Fibroblast of skin of right biceps (primary cell): ENCODE measurements at regions not wholly inside any gene's neighbourhood (a gene's known extent, or its start where the extent isn't known, plus 50 kb on each side); places are given as distances from the start of the nearest gene placed in this dataset.
A peak's percentile ranks its signal among the peaks of the same experiment; 100 is the strongest.

Source experiments
- DNase-seq: peaks from one replicate; pipeline ENCODE4 v3.0.0-alpha.2; 2013

DNA sequence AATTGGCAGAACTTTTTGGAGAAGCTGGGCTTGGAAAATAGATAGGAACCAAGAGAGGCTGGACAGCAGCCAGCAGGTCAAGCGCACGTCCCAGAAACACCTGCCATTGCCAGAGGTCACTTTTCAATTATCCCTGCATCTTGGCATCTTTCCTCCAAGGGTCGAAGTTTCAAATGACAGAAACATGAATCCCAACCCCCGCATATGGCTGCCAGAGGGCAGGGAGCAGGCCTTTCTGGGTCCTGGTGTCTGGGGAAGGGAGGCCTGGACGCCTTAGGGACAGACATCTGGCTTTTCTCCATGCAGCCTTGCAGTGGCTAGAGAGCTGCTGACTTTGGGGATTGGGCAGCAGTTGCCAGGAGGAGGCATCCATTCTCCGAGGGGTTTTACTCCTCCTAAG, 164.5 kb upstream of the TPM1 start:
- no peak for DNase-seq

DNA sequence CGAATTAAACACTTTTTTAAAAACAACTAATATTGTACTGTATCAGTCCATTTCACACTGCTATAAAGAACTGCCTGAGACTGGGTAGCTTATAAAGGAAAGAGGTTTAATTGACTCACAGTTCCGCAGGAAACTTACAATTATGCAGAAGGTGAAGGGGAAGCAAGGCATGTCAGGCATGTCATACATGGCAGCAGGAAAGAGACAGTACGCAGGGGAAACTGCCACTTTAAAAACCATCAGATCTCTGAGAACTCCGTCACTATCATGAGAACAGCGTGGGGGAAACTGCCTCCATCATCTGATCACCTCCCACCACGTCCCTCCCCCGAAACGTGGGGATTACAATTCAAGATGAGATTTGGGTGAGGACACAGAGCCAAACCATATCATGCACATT, 162.8 kb upstream of the TPM1 start:
- DNase-seq: no peak

DNA sequence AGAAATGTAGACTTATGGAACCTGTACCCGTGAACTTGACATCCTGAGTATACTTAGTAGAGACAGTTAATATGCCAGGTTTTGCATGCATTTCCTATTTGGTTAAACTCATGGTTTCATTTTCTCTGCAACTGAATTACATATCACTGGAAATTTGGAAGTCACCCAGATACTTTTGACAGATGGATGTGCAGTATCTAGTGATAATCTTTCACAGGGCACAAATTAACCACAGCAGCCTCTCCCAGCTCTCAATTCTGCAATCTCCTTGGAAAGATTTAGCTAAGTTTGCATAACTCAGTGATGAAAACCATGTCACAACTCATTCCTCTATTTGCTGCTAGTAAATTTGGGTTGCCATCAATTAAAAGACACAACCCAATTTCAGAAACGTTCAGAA, 162.3 kb upstream of the TPM1 start:
- peak; percentile 84 for DNase-seq

DNA sequence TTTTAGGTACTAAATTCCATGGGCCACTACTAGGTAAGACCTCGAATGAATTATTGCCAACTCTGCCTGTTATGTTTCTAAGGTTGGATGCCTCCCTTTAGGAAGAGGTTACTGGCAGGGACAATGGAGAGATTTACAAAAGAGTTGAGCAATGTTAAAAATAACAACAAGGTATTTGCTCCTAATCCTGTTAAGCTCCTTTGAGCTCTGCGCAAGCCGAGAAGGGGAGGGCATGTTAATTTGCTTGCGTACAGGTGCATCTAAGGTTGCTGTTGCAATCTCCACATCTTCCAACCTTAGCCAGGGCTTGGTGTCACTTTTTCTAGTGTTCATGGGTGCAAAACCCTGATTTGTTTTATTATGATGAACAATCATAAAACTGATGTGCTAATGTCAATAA, 161.5 kb upstream of the TPM1 start:
- no peak for DNase-seq

DNA sequence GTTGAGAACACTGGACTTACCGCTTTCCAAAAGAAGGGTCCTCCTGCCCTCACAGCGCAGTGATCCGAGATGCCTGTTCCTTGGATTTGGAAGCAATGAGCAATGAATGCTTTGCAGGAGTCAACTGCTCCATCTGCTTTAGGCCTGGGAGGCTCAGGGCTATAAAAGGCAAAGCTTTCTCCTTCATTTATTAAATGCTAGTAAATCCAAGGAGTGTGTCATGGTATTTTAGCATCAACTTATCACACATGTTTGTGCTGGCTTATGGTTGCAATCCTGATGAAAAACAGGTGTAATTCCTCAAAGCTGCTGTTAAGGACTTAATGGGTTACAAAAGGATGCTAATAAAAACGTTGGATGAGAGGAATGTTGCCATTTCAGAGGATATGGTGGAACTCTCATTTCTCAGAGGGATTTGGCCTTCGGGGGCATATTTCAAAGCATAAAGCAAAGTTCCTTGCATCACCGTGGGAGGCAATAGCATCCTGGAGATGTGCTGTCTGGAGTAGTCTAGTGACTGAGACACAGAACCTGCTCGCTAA, 158.5 kb upstream of the TPM1 start:
- DNase-seq: peak; percentile 90

DNA sequence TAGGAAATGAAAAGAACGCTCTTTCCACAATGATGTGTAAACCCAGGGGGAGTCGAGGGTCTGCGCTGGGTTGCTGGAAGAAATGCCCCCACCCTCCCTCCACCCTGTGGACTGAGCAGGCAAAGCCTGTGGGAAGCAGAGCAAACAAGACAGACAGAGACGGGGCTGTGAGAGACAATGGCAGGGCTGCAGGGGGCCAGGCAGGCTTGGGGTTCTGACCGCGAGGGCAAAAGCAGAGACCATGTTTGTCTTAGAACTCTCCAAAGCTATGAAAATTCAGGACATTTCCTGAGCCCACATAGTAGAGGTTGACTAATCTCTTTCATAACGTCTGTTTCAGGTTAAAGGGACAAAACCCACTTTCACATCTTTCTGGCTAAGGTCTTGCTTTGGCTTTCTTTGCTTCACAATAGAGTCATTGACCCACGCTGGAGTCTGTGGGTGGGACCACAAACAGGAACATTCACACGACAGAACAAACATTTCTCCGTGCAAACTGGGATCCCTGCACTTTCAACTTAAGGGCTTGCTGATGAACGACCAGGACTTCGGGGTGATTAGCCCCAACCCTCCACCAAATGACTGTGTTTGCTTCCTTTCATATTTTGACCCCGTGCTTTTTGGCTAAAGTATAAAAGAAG, 156.0 kb upstream of the TPM1 start:
- peak; percentile 51 for DNase-seq

DNA sequence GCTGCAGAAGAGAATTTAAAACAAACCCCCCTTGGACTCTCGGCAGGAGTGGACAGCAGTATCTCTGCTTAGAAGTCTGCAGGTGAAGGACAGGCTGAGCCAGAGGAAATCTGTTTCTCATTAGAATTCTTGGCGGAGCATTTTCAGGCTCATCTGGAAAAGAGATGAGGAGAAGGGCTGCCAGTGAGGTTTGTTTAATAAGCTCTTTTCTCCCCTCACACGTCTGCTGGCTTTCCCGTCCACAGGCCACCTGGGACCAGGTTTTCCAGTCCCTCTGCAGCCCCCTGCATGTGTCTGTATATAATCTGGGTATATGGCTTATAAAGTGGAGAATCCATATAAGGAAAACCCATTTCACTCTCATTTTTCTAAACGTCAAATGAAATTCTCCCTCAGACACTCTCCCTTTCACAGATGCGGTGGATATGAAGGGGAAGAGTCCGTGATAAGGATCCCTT, 155.4 kb upstream of the TPM1 start:
- DNase-seq: peak; percentile 68

DNA sequence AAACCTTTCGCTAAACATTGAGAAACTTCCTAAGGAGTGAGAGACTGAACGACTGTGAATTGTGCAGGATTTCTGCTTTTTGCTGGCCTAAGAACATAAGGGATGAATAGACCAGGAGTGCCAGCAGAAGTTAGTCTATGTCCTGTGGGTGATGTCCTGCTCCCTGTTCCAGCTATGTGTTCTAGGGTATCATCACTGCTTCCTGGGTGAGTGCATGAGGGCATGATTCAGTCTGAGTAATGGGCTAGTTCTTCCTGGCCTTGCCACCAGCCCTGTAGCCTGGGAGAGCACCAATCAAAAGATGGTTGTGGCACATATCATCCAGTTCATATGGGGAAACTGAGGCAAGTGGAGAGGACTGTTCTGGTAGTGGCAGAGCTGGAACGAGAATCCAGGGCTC, 153.9 kb upstream of the TPM1 start:
- no peak for DNase-seq

DNA sequence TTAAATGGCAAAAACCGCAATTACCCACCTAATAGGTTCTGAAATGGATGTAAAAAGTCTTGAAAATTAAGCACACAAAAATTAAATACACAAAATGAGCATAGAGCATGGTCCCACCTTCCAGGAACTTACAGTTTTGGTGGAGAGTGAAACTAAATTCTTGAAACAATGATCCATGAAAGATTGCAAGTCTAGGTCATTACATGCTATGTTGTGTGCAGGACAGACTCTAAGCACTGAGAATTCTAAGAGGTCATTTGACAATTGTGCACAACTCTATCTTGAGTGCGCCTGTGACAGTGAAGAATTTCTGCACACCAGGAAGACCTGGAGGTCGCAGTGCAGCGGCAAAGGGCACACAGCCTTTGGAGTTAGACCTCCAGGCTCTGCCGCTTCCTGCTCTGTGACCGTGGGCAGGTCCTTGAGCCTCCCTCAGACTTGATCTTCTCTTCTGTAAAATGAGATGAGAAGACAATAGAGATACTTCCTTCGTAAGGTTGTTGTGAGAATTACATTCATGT, 153.3 kb upstream of the TPM1 start:
- no peak for DNase-seq

DNA sequence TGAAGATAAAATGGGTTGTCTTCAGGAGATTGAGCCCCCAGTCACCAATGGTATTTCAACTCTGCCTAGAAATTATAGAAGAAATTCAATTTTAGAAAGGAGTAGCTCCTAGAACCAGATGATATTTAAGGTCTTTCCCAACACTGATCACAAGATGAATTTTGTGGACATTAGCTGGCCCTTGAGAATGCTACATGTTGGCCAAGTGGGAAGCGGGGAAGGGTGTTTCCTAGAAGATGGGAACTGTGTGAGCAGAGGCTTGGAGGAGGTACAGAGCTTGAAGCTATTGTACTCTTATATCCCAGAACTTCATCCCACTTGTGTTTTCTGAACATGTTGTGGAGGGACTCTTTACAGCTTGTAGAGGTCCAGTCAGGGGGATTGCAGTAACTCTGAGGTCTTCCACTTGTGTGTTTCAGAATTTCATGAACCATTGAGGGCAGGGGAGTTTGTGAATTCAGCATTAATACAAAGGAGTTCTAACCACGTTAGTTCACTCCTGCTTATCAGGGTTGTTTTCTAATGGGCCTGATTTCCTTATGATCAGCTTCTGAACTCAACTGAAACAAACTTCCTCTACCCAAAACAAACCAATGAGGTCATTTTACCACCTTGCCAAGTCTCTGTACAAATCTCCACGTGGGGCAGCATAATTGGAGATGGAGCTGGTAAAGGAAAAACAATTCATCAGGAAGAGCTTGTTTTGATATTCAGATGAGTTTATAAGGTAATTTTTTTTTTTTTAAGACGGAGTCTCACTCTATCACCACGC, 152.6 kb upstream of the TPM1 start:
- DNase-seq: no peak

DNA sequence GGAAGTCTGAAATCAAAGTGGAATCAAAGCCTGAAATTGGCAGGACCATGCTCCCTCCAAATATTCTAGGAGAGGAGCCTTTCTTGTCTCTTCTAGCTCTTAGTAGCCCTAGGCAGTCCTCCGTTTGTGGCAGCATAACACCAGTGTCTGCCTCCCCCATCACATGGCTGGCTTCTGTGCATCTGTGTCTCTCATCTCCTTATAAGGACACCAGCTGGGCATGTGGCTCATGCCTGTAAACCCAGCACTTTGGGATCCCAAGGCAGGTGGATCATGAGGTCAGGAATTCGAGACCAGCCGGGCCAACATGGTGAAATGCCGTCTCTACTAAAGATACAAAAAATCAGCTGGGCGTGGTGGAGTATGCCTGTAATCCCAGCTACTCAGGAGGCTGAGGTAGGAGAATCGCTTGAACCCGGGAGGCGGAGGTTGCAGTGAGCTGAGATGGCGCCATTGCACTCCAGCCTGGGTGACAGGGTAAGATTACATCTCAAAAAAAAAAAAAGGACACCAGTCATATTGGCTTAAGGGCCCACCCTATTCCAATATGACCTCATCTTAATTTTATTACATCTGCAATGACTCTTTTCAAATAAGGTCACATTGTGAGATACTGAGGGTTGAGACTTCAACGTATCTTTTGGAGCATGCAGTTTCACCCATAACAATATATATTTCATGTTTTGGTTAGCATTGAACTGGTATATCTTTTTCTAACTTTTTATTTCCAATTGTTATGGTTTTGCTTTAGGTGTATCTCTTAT, 148.0 kb upstream of the TPM1 start:
- DNase-seq: no peak

DNA sequence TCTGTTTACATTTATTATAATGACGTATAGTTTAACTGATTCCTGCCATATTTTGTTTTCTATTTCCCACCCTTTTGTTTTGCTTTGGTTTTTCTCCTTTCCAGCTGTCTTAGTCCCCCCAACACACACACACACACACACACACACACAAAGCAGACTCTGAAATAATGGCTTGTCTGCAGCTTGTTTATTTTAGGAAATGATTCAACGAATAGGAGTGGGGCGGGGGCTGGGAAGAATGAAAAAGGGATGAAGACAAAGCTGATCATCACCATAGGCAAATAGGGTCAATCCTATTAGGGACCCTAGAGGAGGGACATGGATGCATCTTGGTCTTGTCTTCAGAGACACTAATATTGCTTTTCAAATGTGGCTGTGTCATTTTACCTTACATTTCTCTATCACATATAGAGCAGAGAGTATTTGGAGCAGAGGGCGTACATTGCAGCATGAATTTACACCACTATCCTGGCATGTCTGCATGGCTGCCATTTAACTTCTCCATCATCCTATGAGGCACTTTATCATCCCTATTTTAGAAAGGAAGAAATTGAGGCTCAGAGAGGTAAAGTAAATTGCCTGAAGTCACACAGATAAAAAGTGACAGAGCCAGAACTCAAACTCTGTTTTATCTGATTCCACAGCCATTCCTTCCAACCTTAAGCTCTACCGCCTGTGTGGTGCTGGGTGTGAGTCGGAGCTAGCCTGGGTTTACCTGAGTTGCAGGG, 147.2 kb upstream of the TPM1 start:
- DNase-seq: peak; percentile 91

DNA sequence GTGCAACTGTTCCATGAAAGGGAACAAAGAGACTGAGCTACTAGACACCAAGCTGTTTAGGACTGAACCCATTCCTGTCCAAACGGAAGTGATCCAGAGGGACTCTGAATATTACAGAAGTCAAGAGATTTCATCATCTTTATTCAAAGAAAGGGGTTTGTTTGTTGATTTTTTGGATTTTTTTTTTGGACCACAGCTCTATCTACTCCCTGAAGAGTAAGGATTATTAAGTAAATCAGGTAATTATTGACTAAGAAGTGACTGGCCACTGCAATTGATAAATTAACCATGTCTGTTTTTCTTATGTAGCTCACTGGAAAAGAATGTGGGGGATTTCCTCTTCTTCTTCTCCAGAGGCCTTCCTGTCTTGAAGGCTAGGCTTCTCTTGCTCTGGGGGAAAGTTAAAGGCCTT, 146.6 kb upstream of the TPM1 start:
- DNase-seq: peak; percentile 95

DNA sequence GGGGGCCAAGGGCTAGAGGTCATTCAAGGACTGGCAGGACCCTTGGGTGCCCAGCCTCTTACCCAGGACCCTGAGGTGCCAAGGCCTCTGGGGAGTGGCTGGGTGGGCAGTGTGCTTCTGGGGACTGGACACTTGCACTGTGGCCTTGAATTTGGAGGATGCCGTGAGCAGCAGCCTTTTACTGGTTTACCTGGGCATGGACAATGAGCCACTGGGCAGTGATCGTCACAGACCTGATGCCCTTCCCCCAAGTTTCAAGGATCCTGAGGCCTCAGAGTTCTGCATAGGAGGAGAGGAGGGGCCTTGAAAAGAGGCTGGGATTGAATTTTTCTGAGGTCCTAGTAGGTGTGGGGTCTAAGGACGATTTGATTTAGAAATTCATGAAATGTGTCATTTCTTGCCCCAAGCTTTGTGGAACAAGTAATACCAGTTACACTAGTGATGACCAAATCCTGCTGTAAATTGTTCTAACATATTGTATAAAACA, 146.1 kb upstream of the TPM1 start:
- no peak for DNase-seq

DNA sequence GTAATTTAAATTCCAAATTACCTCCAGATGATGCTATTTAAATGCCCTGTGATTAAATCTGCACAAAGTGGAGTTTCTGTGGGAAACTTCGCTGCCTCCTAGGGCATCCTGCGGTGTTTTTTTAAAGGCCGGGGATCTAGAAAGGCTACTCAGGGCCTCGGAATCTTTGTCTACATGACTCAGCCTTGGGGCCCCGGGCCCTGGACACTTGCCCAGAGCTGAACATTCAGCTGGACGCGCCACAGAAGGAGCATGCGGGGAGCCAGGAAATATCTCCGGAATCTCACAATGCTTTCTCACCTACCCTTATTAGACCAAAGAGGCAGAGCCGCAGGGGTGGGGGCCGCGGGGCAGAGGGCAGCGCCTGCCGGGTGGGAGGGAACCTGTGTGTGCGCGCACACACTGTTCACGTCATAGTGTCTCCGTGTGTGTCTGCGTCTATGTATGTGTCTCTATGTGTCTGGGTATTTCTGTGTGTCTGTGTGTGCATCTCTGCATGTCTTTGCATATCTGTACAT, 145.5 kb upstream of the TPM1 start:
- DNase-seq: peak; percentile 100

DNA sequence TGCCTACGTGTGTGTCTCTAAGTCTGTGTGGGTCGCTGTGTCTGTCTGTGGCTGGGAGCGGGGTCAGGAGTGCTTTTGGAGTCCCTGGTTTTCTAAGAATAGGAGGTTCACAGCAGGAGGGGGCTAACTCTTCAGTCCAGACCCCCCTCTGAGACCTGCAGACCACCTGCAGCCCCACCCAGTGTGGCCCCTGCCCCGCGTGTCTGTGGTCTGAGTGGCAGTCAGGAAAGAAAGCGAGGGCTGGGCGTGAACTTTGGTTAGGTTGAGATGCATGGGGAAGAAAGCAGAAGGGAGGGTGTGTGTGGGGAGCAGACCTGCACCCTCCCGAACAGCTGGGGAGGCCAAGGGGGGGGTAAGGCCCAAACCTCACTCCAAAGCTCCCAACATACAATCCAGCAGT, 144.9 kb upstream of the TPM1 start:
- no peak for DNase-seq

DNA sequence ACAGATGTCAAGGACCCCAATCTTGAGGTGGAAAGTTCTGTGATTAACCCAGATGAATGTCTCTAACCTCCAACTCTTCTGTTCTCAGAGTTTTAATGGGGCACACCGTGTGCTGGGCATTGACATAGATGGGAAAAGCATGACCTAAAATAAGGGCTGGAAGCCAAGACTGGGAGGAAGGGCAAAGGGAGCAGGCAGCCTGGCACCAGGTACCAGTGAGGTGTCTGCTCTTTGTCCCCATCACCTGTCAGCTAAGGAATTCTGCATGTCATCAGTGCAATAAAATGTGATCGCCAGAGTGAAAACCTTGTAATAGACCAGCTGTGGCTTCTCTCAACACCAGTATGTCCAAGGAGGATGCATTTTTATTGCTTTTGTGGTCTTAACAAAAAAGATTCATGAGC, 143.5 kb upstream of the TPM1 start:
- no peak for DNase-seq

DNA sequence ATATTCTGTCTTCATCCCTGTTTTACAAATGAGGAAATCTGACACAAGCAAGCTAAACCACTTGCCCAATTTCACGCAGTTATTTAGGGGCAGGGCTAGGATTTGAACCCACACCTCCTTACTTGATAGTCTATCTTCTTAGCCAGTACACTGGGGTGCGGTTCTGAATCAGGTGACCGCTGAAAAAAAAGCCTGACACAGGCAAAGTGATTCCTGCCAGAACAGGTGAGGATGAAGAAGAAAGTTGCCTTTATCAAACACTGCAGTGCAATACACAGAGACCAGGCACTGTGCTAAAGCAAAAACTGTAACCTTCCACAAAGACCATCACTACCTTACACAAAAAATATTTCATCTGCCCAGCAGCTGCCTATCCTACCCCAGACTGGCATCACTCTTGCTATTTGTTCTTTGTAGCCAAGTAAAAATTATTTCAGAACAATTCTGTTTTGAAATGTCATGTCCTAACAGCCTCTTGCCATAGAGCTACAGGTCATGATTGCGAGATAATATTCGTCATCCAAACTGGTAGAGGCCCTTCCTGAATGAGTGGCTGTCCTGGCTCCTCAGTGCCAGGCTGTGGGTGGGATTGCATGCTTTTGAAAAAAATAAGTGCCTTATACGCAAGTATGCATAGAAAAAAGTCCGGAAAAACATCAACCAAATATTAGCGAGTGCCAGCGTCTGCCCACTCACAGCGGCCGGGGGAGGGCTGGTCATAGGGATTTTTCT, 142.3 kb upstream of the TPM1 start:
- DNase-seq: no peak

DNA sequence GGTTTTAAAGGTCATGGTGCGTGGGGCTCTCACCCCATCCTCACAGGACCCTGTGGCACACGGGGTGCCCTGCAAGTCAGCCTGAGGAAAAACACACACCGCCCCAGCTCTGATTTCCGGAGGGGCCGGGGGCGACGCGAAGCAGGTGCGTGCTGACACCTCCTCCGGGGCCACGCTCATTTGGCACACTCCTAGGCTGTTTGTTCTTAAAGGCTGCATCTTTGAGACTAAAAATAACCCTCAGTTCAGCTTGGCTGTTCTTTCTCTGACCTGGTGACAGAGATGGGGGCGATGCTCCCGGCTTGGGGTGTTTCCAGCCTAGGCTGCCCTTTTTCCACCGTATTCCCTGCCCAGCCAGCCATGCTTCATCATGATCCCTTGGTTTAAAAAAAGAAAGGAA, 141.5 kb upstream of the TPM1 start:
- DNase-seq: no peak

DNA sequence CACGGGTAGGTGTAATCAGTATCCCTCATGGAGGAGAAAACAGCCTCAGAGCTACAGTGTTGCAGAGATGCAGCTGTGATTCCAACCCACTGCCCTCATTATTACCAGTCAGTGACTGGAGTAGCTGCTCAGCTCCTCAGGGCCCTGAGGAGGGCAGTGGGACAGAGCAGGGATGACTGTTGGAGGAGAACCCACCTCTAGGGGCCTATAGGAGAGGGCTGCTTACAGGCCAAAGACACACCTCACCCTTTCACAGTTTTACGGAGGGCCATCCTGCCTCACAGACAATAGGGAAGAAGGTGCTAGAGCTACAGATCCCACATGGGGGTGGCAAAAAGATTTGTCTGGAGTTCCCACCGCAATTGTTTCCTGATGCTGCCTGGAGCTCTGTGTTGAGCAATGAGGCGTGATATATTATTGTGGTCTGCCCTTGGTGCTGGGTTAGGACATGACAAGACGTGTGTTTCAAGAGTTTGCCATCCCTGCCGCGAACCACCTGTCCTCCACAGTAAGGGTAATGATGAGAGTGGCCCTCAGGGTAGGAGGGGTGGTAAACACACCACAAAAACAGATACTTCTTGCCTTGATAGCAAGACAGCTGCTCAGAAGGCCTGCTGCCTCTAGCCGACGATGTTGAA, 140.5 kb upstream of the TPM1 start:
- DNase-seq: peak; percentile 37

DNA sequence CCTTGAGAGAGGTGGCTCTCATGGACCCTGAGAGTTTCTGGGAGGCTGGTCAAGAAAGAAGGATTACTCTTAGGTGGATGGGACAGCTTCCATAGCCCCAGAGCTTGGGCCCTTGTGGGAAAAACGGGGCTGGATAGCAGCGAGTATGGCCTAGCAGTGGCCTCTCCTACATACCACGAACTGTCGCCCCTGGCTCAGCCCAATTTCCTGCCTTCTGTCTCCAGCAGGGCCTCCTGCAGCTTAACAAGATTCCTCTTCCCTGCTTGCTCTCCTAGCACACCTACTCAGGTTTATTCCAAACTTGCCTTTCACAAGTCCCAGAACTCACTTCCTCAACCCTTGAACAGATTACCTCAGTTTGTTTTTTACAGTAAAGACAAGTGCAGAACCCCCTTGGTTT, 139.7 kb upstream of the TPM1 start:
- DNase-seq: no peak
